HepG2 (cell line): ENCODE measurements at regions not wholly inside any gene's neighbourhood (a gene's known extent, or its start where the extent isn't known, plus 50 kb on each side); places are given as distances from the start of the nearest gene placed in this dataset.
A peak's percentile ranks its signal among the peaks of the same experiment; 100 is the strongest.

Source experiments
- CEBPZ ChIP-seq: IDR thresholded peaks from 2 replicates; pipeline ENCODE4 v1.6.1; 2012; ENCODE audit warnings: low read length, improper control_type of control experiment
- FIP1L1 ChIP-seq: fragments of 200-400 bp; formaldehyde crosslinking; IDR thresholded peaks from 2 replicates; pipeline ENCODE4 v1.6.1; 2018; ENCODE audit warnings: low read depth, mild to moderate bottlenecking, low read length, moderate library complexity, borderline replicate concordance; ENCODE audit not compliant: insufficient read depth
- GATAD1 ChIP-seq: IDR thresholded peaks from 2 replicates; pipeline ENCODE4 v1.6.1; 2016; ENCODE audit warnings: missing genetic modification reagents, missing compliant biosample characterization
- HMG20B ChIP-seq: conservative IDR thresholded peaks from 2 replicates; pipeline ENCODE4 v1.6.1; 2016; ENCODE audit warnings: missing genetic modification reagents, missing compliant biosample characterization
- JUN ChIP-seq: sonication (generic); formaldehyde crosslinking; IDR thresholded peaks from 2 replicates; pipeline ENCODE4 v1.4.0; 2020; ENCODE audit warnings: mild to moderate bottlenecking, missing genetic modification reagents
- RBM39 ChIP-seq: fragments of 200-400 bp; formaldehyde crosslinking; IDR thresholded peaks from one replicate; pipeline ENCODE4 v1.6.1; 2018; ENCODE audit warnings: antibody characterized with exemption, mild to moderate bottlenecking, low read depth, low read length; ENCODE audit not compliant: poor library complexity, severe bottlenecking
- RERE ChIP-seq: IDR thresholded peaks from 2 replicates; pipeline ENCODE4 v1.6.1; 2016; ENCODE audit warnings: low read depth, missing genetic modification reagents, missing compliant biosample characterization
- SRSF1 ChIP-seq: fragments of 200-400 bp; formaldehyde crosslinking; optimal IDR thresholded peaks from 2 replicates; pipeline ENCODE3; 2017; ENCODE audit warnings: mild to moderate bottlenecking, low read depth, low read length, moderate library complexity
- ZNF124 ChIP-seq: sonication (generic); formaldehyde crosslinking; IDR thresholded peaks from 2 replicates; pipeline ENCODE4 v1.4.0; 2020; ENCODE audit warnings: missing genetic modification reagents
- ZNF205 ChIP-seq: IDR thresholded peaks from 2 replicates; pipeline ENCODE4 v1.6.1; 2018; ENCODE audit warnings: missing biosample characterization, missing genetic modification reagents
- ZNF292 ChIP-seq: sonication (generic); formaldehyde crosslinking; IDR thresholded peaks from 2 replicates; pipeline ENCODE4 v1.8.1; 2022; ENCODE audit warnings: mild to moderate bottlenecking, low read depth, missing genetic modification reagents, borderline replicate concordance
- ZNF552 ChIP-seq: sonication (generic); formaldehyde crosslinking; IDR thresholded peaks from 2 replicates; pipeline ENCODE4 v1.9.0; 2022; ENCODE audit warnings: missing genetic modification reagents, mild to moderate bottlenecking, borderline replicate concordance
- ZNF619 ChIP-seq: sonication (generic); formaldehyde crosslinking; IDR thresholded peaks from 2 replicates; pipeline ENCODE4 v1.4.0; 2020; ENCODE audit warnings: mild to moderate bottlenecking, missing genetic modification reagents
- ZSCAN30 ChIP-seq: sonication (generic); formaldehyde crosslinking; IDR thresholded peaks from 2 replicates; pipeline ENCODE4 v1.5.0; 2020; ENCODE audit warnings: mild to moderate bottlenecking, missing genetic modification reagents
- TF ChIP-seq, protein P1 (sequence below): sonication (generic); IDR thresholded peaks from 2 replicates; pipeline ENCODE4 v1.6.1; 2016; ENCODE audit warnings: low read depth, borderline replicate concordance
- TF ChIP-seq, protein P2 (sequence below): sonication (generic); formaldehyde crosslinking; conservative IDR thresholded peaks from 2 replicates; pipeline ENCODE4 v1.4.0; 2020; ENCODE audit warnings: missing genetic modification reagents

DNA sequence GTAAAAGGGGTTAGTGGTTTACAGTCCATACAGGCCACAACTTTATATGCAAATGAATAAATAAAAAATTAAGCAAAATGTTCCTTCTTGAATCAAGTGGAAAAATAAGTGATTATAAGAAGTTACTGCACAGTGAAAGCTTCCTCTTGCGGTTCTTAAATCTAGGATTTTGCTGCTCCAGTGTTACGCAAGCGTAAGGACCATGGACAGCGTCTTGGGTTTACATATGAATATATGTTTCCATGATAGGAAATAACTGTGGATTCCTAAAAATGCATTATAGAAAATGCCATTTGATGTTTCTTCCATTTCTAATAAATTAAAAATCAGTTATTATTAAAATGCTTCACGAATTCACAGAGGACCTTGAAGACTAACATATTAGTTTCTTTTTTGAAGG, 176.6 kb upstream of the POU3F2 start (continued):
- TF ChIP-seq, protein P1, sequence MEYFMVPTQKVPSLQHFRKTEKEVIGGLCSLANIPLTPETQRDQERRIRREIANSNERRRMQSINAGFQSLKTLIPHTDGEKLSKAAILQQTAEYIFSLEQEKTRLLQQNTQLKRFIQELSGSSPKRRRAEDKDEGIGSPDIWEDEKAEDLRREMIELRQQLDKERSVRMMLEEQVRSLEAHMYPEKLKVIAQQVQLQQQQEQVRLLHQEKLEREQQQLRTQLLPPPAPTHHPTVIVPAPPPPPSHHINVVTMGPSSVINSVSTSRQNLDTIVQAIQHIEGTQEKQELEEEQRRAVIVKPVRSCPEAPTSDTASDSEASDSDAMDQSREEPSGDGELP = no peak
- TF ChIP-seq ZNF205 (CRISPR knock-in tag) = no peak
- TF ChIP-seq RERE (CRISPR knock-in tag) = no peak
- TF ChIP-seq JUN (CRISPR knock-in tag) = no peak
- TF ChIP-seq SRSF1 = no peak
- no peak for TF ChIP-seq ZSCAN30
- TF ChIP-seq, protein P2, sequence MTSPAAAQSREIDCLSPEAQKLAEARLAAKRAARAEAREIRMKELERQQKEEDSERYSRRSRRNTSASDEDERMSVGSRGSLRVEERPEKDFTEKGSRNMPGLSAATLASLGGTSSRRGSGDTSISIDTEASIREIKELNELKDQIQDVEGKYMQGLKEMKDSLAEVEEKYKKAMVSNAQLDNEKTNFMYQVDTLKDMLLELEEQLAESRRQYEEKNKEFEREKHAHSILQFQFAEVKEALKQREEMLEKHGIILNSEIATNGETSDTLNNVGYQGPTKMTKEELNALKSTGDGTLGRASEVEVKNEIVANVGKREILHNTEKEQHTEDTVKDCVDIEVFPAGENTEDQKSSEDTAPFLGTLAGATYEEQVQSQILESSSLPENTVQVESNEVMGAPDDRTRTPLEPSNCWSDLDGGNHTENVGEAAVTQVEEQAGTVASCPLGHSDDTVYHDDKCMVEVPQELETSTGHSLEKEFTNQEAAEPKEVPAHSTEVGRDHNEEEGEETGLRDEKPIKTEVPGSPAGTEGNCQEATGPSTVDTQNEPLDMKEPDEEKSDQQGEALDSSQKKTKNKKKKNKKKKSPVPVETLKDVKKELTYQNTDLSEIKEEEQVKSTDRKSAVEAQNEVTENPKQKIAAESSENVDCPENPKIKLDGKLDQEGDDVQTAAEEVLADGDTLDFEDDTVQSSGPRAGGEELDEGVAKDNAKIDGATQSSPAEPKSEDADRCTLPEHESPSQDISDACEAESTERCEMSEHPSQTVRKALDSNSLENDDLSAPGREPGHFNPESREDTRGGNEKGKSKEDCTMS (CRISPR knock-in tag) = no peak
- TF ChIP-seq FIP1L1 = no peak
- TF ChIP-seq HMG20B = no peak
- TF ChIP-seq RBM39 = no peak
- no peak for TF ChIP-seq ZNF619 (CRISPR knock-in tag)
- TF ChIP-seq ZNF292 (CRISPR knock-in tag) = no peak
- TF ChIP-seq ZNF552 = no peak
- no peak for TF ChIP-seq CEBPZ
- TF ChIP-seq GATAD1 (CRISPR knock-in tag) = 0 out of 2 replicates have a peak, but pooled peaks have one; percentile 36
- TF ChIP-seq ZNF124 (CRISPR knock-in tag) = no peak
